Mesodermal cell (in vitro differentiated cells): ENCODE measurements at regions not wholly inside any gene's neighbourhood (a gene's known extent, or its start where the extent isn't known, plus 50 kb on each side); places are given as distances from the start of the nearest gene placed in this dataset.

Experiments
- H3K27ac ChIP-seq: 2 replicates; pipeline ENCODE4 v1.7.0; 2013; ENCODE audit warnings: mild to moderate bottlenecking, low read depth, low read length, moderate library complexity; ENCODE audit not compliant: severe bottlenecking
- H3K36me3 ChIP-seq: 2 replicates; pipeline ENCODE4 v1.7.1; 2013; ENCODE audit warnings: mild to moderate bottlenecking, low read length, moderate library complexity; ENCODE audit not compliant: control insufficient read depth, insufficient read depth
- H3K4me1 ChIP-seq: one replicate; pipeline ENCODE4 v1.7.1; 2013; ENCODE audit warnings: mild to moderate bottlenecking, low read length; ENCODE audit not compliant: insufficient read depth, control insufficient read depth, poor library complexity, severe bottlenecking
- H3K4me3 ChIP-seq: 2 replicates; pipeline ENCODE4 v1.7.0; 2013; ENCODE audit warnings: low read length, control low read depth, mild to moderate bottlenecking; ENCODE audit not compliant: insufficient read depth, poor library complexity, severe bottlenecking; ENCODE audit errors: extremely low read depth
- H3K9me3 ChIP-seq: 2 replicates; pipeline ENCODE4 v1.7.1; 2013; ENCODE audit warnings: mild to moderate bottlenecking, low read length, moderate library complexity; ENCODE audit not compliant: control insufficient read depth
- WGBS, 2 experiments: methylation state at CpG; one replicate each; pipeline ENCODE4 v1.1.5; 2013; ENCODE audit warnings: missing lambda C conversion rate in 2 of 2; ENCODE audit not compliant: insufficient coverage in 2 of 2; 5-methylcytosine and 5-hydroxymethylcytosine counted together

GRCh38 chr9:20269620-20270019 lies 352.7 kb downstream of the MLLT3 start:
- H3K4me3 ChIP-seq, result no peak overlapping the region
- 78 to 100% methylated on average over 1 of the region's 2 CpGs for WGBS, 2 experiments
- no peaks in the 10 kb centered on the region for H3K4me1 ChIP-seq
- H3K36me3 ChIP-seq, result no peaks in the 10 kb centered on the region
- no peaks in the 10 kb centered on the region for H3K9me3 ChIP-seq
- no peak overlapping the region for H3K27ac ChIP-seq

- Histone ChIP-seq H3K36me3 (no peaks in the 10 kb centered on the region), H3K9me3 (no peaks in the 10 kb centered on the region), H3K27ac (no peak overlapping the region), H3K4me3 (no peak overlapping the region), H3K4me1 (no peaks in the 10 kb centered on the region)
- WGBS, 2 experiments, result 90 to 96% methylated on average over 5 to 7 of the region's 7 CpGs
These were observed 357.4 kb downstream of the MLLT3 start for GRCh38 chr9:20264896-20265295.

DNA sequence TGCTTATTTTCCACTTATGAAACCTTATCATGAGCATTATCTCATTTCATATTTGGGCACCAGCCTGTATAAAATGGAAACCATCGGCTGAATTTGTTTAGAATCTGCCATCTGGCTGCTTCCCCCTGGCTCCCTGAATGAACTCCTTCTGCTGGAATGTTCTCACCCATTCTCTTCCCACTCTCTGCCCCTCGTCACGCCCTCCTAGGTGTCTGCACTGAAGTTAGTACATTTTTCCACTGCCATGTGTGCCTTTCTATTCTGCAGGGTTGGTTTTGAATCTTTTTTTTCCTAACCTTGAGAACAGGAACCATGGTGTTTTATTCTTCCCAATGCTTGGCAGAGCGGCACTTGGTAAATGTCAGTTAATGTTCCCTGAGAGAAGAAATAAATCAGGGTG lies 359.7 kb downstream of the MLLT3 start:
- WGBS, 2 experiments, result 89 to 100% methylated on average over 2 to 4 of the region's 4 CpGs
- H3K36me3 ChIP-seq, result no peaks in the 10 kb centered on the region
- no peaks in the 10 kb centered on the region for H3K9me3 ChIP-seq
- H3K4me3 ChIP-seq, result no peak overlapping the region
- no peaks in the 10 kb centered on the region for H3K4me1 ChIP-seq
- no peak overlapping the region for H3K27ac ChIP-seq

GRCh38 chr9:20256284-20256948 lies 365.9 kb downstream of the MLLT3 start:
- no peaks in the 10 kb centered on the region for H3K4me1 ChIP-seq
- H3K36me3 ChIP-seq, result no peaks in the 10 kb centered on the region
- H3K9me3 ChIP-seq, result no peaks in the 10 kb centered on the region
- WGBS, 2 experiments, result no CpG with 5 or more reads among the region's 1 CpG
- no peak overlapping the region for H3K27ac ChIP-seq
- no peak overlapping the region for H3K4me3 ChIP-seq

- Histone ChIP-seq H3K27ac (no peak overlapping the region), H3K9me3 (no peaks in the 10 kb centered on the region), H3K4me3 (no peak overlapping the region), H3K36me3 (no peaks in the 10 kb centered on the region), H3K4me1 (no peaks in the 10 kb centered on the region)
- 100% methylated on average over 1 of the region's 3 CpGs for WGBS, 2 experiments
These were observed 367.2 kb downstream of the MLLT3 start for GRCh38 chr9:20255052-20255451.

DNA sequence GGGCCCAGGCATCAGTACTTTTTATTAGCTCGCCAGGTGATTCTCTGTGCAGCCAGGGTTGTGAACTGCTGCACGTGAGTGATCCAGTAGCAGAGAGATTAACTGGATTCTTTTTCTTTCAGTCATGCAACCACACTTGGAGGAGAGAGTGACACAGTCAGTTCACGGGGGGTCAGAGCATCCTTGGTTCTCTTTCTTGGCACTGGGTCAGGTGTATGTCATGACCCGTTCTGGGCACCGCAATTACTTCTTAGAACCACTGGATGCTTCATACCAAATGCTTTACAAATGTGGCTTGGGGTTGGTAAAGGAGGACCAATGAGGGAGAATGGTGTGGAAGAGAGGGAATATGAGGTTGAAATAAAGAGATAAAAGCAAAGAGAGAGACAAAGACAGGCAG lies 368.7 kb downstream of the MLLT3 start:
- 90 to 93% methylated on average over 3 to 5 of the region's 5 CpGs for WGBS, 2 experiments
- H3K27ac ChIP-seq, result no peak overlapping the region
- H3K9me3 ChIP-seq, result peaks cover 3% of the 10 kb centered on the region
- H3K4me1 ChIP-seq, result no peaks in the 10 kb centered on the region
- no peaks in the 10 kb centered on the region for H3K36me3 ChIP-seq
- H3K4me3 ChIP-seq, result no peak overlapping the region

- H3K27ac ChIP-seq, result no peak overlapping the region
- no peaks in the 10 kb centered on the region for H3K36me3 ChIP-seq
- no peak overlapping the region for H3K4me3 ChIP-seq
- H3K4me1 ChIP-seq, result no peaks in the 10 kb centered on the region
- WGBS, 2 experiments, result 80 to 91% methylated on average over 1 of the region's 1 CpG
- peaks cover 3% of the 10 kb centered on the region for H3K9me3 ChIP-seq
These were observed 369.5 kb downstream of the MLLT3 start for GRCh38 chr9:20252778-20253177.

DNA sequence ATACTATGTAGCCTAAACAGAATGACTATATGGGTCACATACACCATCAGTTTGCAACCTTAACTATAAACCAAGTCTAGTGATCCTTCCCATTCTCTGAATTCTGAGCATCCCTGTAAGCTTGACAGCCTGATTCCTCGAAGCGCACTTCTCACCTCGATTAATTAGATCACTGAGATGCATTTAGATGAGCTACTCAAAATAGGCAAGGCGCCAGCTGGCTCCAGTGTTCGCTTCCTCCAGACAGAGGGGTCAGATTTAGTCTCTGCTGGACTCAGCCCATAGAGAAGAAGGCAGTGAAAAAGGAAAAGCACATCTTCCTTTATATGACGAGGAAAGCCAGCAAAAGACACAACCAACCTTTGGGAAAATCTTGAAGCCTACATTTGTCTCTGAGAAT lies 371.5 kb downstream of the MLLT3 start:
- Histone ChIP-seq H3K27ac (no peak overlapping the region), H3K36me3 (no peaks in the 10 kb centered on the region), H3K4me1 (no peaks in the 10 kb centered on the region), H3K4me3 (no peak overlapping the region), H3K9me3 (peaks cover 3% of the 10 kb centered on the region)
- 98% methylated on average over 4 to 5 of the region's 6 CpGs for WGBS, 2 experiments

- no peaks in the 10 kb centered on the region for H3K36me3 ChIP-seq
- H3K27ac ChIP-seq, result no peak overlapping the region
- no peak overlapping the region for H3K4me3 ChIP-seq
- H3K4me1 ChIP-seq, result no peaks in the 10 kb centered on the region
- H3K9me3 ChIP-seq, result peaks cover 3% of the 10 kb centered on the region
- 88 to 97% methylated on average over 4 to 5 of the region's 6 CpGs for WGBS, 2 experiments
These were observed 378.0 kb downstream of the MLLT3 start for GRCh38 chr9:20244271-20244670.

DNA sequence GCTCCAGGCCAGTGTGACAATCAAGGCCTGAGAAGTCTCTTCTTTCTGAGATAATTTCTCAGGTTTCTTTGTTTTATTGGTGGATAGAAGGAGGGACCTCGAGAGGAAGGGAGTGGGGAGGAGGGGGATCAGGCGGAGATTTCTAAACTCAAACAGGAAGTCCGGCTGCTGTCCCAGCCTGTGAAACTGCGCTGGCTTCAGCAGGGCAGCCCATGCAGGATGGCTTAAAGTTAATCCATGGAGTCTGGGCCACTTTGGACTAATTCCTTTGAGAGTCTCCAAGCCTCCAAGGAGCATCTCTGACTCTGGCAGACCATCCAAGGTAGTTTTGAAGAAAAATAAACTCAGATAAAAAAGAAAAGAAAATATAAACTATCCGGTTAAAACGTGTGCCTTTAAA lies 378.5 kb downstream of the MLLT3 start:
- H3K36me3 ChIP-seq, result no peaks in the 10 kb centered on the region
- H3K27ac ChIP-seq, result no peak overlapping the region

GRCh38 chr9:20242510-20243189 lies 379.6 kb downstream of the MLLT3 start:
- no peaks in the 10 kb centered on the region for H3K4me1 ChIP-seq
- H3K27ac ChIP-seq, result no peak overlapping the region
- WGBS, 2 experiments, result 67 to 84% methylated on average over 4 to 6 of the region's 10 CpGs
- H3K4me3 ChIP-seq, result no peak overlapping the region
- no peaks in the 10 kb centered on the region for H3K36me3 ChIP-seq
- H3K9me3 ChIP-seq, result no peaks in the 10 kb centered on the region

More for the DNA sequence above, 378.5 kb downstream of the MLLT3 start:
- Histone ChIP-seq H3K4me1 (no peaks in the 10 kb centered on the region), H3K4me3 (no peak overlapping the region), H3K9me3 (peaks cover 2% of the 10 kb centered on the region)
- 76 to 91% methylated on average over 5 of the region's 6 CpGs for WGBS, 2 experiments
